T-helper 2 cell treated with Interferon-gamma antibody and Interleukin-4, amounts not matched to agents 5 μg/mL and 100 μg/mL, for 36 hours (primary cell): ENCODE measurements at regions not wholly inside any gene's neighbourhood (a gene's known extent, or its start where the extent isn't known, plus 50 kb on each side); places are given as distances from the start of the nearest gene placed in this dataset.

Experiments used
- DNase-seq: peaks from one replicate; pipeline ENCODE4 v3.0.0; 2021; ENCODE audit warnings: low spot score
- H3K27ac Mint-ChIP-seq: one replicate; pipeline ENCODE4 v1.8.0; 2021; ENCODE audit warnings: mild to moderate bottlenecking, mixed read lengths
- H3K27me3 Mint-ChIP-seq: one replicate; pipeline ENCODE4 v1.8.0; 2021; ENCODE audit warnings: low read depth, mixed read lengths
- H3K36me3 Mint-ChIP-seq: one replicate; pipeline ENCODE4 v1.8.0; 2021; ENCODE audit warnings: low read depth, mixed read lengths
- H3K4me1 Mint-ChIP-seq: one replicate; pipeline ENCODE4 v1.8.0; 2021; ENCODE audit warnings: low read depth, mixed read lengths
- H3K4me3 Mint-ChIP-seq: one replicate; pipeline ENCODE4 v1.8.0; 2022; ENCODE audit warnings: mild to moderate bottlenecking, moderate library complexity, mixed read lengths
- H3K9me3 Mint-ChIP-seq: one replicate; pipeline ENCODE4 v1.8.0; 2021; ENCODE audit warnings: mixed read lengths

GRCh38 chr6:148200293-148200692 lies 142.3 kb upstream of the SASH1 start:
- Mint-ChIP-seq H3K4me3 (no peak overlapping the region), H3K36me3 (peaks cover 4% of the 10 kb centered on the region), H3K4me1 (peaks cover 10% of the 10 kb centered on the region), H3K27ac (no peak overlapping the region), H3K9me3 (peaks cover 5% of the 10 kb centered on the region), H3K27me3 (peaks cover 85% of the 10 kb centered on the region)
- no peak for DNase-seq

- Mint-ChIP-seq H3K36me3 (peaks cover 4% of the 10 kb centered on the region), H3K27me3 (peaks cover 87% of the 10 kb centered on the region), H3K9me3 (peaks cover 5% of the 10 kb centered on the region), H3K27ac (no peak overlapping the region), H3K4me1 (peaks cover 13% of the 10 kb centered on the region), H3K4me3 (no peak overlapping the region)
- DNase-seq: no peak
Observed at GRCh38 chr6:148200781-148201180, 141.9 kb upstream of the SASH1 start.

GRCh38 chr6:148203281-148203925 lies 139.2 kb upstream of the SASH1 start:
- Mint-ChIP-seq H3K4me1 (peaks cover 13% of the 10 kb centered on the region), H3K9me3 (peaks cover 5% of the 10 kb centered on the region), H3K27me3 (peaks cover 84% of the 10 kb centered on the region), H3K27ac (peak overlapping the region; percentile 79), H3K36me3 (peaks cover 4% of the 10 kb centered on the region), H3K4me3 (peak overlapping the region; percentile 45)
- DNase-seq: no peak

GRCh38 chr6:148203970-148204369 lies 138.7 kb upstream of the SASH1 start:
- H3K27ac Mint-ChIP-seq: peak overlapping the region; percentile 79
- peaks cover 13% of the 10 kb centered on the region for H3K4me1 Mint-ChIP-seq
- peaks cover 4% of the 10 kb centered on the region for H3K36me3 Mint-ChIP-seq
- H3K27me3 Mint-ChIP-seq: peaks cover 83% of the 10 kb centered on the region
- peaks cover 5% of the 10 kb centered on the region for H3K9me3 Mint-ChIP-seq
- H3K4me3 Mint-ChIP-seq: peak overlapping the region; percentile 45
- DNase-seq: peak; percentile 84

GRCh38 chr6:148208298-148208697 lies 134.3 kb upstream of the SASH1 start:
- Mint-ChIP-seq H3K36me3 (peaks cover 4% of the 10 kb centered on the region), H3K27me3 (peaks cover 78% of the 10 kb centered on the region), H3K4me1 (peaks cover 10% of the 10 kb centered on the region), H3K4me3 (no peak overlapping the region), H3K27ac (no peak overlapping the region), H3K9me3 (peaks cover 5% of the 10 kb centered on the region)
- no peak for DNase-seq

GRCh38 chr6:148211777-148212324 lies 130.8 kb upstream of the SASH1 start:
- no peaks in the 10 kb centered on the region for H3K36me3 Mint-ChIP-seq
- H3K27me3 Mint-ChIP-seq: peaks cover 69% of the 10 kb centered on the region
- no peaks in the 10 kb centered on the region for H3K4me1 Mint-ChIP-seq
- no peak overlapping the region for H3K27ac Mint-ChIP-seq
- H3K9me3 Mint-ChIP-seq: no peaks in the 10 kb centered on the region
- no peak for DNase-seq
- H3K4me3 Mint-ChIP-seq: no peak overlapping the region

- H3K4me1 Mint-ChIP-seq: no peaks in the 10 kb centered on the region
- no peak for DNase-seq
- H3K9me3 Mint-ChIP-seq: no peaks in the 10 kb centered on the region
- H3K27me3 Mint-ChIP-seq: peaks cover 64% of the 10 kb centered on the region
- no peaks in the 10 kb centered on the region for H3K36me3 Mint-ChIP-seq
- no peak overlapping the region for H3K27ac Mint-ChIP-seq
- no peak overlapping the region for H3K4me3 Mint-ChIP-seq
Observed at GRCh38 chr6:148212366-148212765, 130.3 kb upstream of the SASH1 start.

- Mint-ChIP-seq H3K4me3 (no peak overlapping the region), H3K27me3 (peaks cover 62% of the 10 kb centered on the region)
- DNase-seq: no peak
Observed at GRCh38 chr6:148213366-148213765, 129.3 kb upstream of the SASH1 start.

GRCh38 chr6:148214667-148215066 lies 128.0 kb upstream of the SASH1 start:
- Mint-ChIP-seq H3K27me3 (peaks cover 52% of the 10 kb centered on the region), H3K4me1 (no peaks in the 10 kb centered on the region), H3K27ac (no peak overlapping the region), H3K36me3 (no peaks in the 10 kb centered on the region), H3K9me3 (no peaks in the 10 kb centered on the region), H3K4me3 (no peak overlapping the region)
- DNase-seq: no peak

More at GRCh38 chr6:148213366-148213765, 129.3 kb upstream of the SASH1 start:
- Mint-ChIP-seq H3K36me3 (no peaks in the 10 kb centered on the region), H3K4me1 (no peaks in the 10 kb centered on the region), H3K27ac (no peak overlapping the region), H3K9me3 (no peaks in the 10 kb centered on the region)

- Mint-ChIP-seq H3K9me3 (no peaks in the 10 kb centered on the region), H3K36me3 (no peaks in the 10 kb centered on the region), H3K4me3 (no peak overlapping the region), H3K27me3 (peaks cover 53% of the 10 kb centered on the region), H3K4me1 (no peaks in the 10 kb centered on the region), H3K27ac (no peak overlapping the region)
- DNase-seq: no peak
Observed at GRCh38 chr6:148217051-148217450, 125.6 kb upstream of the SASH1 start.

- Mint-ChIP-seq H3K4me3 (no peak overlapping the region), H3K4me1 (no peaks in the 10 kb centered on the region), H3K36me3 (no peaks in the 10 kb centered on the region), H3K27me3 (peaks cover 50% of the 10 kb centered on the region), H3K27ac (no peak overlapping the region), H3K9me3 (no peaks in the 10 kb centered on the region)
- no peak for DNase-seq
Observed at GRCh38 chr6:148217921-148218320, 124.7 kb upstream of the SASH1 start.

GRCh38 chr6:148218542-148219258 lies 123.9 kb upstream of the SASH1 start:
- Mint-ChIP-seq H3K27ac (no peak overlapping the region), H3K4me1 (no peaks in the 10 kb centered on the region), H3K9me3 (no peaks in the 10 kb centered on the region), H3K27me3 (peaks cover 45% of the 10 kb centered on the region), H3K36me3 (no peaks in the 10 kb centered on the region), H3K4me3 (no peak overlapping the region)
- DNase-seq: no peak

- Mint-ChIP-seq H3K9me3 (no peaks in the 10 kb centered on the region), H3K4me3 (no peak overlapping the region), H3K36me3 (no peaks in the 10 kb centered on the region), H3K4me1 (no peaks in the 10 kb centered on the region), H3K27me3 (peaks cover 32% of the 10 kb centered on the region), H3K27ac (no peak overlapping the region)
- no peak for DNase-seq
Observed at GRCh38 chr6:148221196-148221979, 121.2 kb upstream of the SASH1 start.

- DNase-seq: no peak
- Mint-ChIP-seq H3K4me1 (no peaks in the 10 kb centered on the region), H3K27me3 (peaks cover 36% of the 10 kb centered on the region), H3K4me3 (no peak overlapping the region), H3K9me3 (no peaks in the 10 kb centered on the region), H3K36me3 (no peaks in the 10 kb centered on the region), H3K27ac (no peak overlapping the region)
Observed at GRCh38 chr6:148222376-148222775, 120.3 kb upstream of the SASH1 start.
